CD4-positive, alpha-beta memory T cell (primary cell): ENCODE measurements at regions not wholly inside any gene's neighbourhood (a gene's known extent, or its start where the extent isn't known, plus 50 kb on each side); places are given as distances from the start of the nearest gene placed in this dataset.

Experiments used
- CTCF ChIA-PET: fragments of 350-600 bp; sonication (Branson Sonifier 250); formaldehyde crosslinking; loops from one replicate; lab custom pipeline; 2021; ENCODE audit warnings: inconsistent platforms; ENCODE audit not compliant: partially characterized antibody; lab: Charles Lee
- POLR2A ChIA-PET: fragments of 350-600 bp; sonication (Branson Sonifier 250); formaldehyde crosslinking; loops from one replicate; lab custom pipeline; 2021; ENCODE audit not compliant: partially characterized antibody; lab: Charles Lee
- DNase-seq, 5 donors: peaks; one replicate each; pipeline versions ENCODE4 v3.0.0 to v3.0.0-alpha.2; 2020 to 2022; ENCODE audit warnings: mixed read lengths in 1 of 5
- H3K27ac ChIP-seq: one replicate; pipeline ENCODE4 v1.7.0; 2013; ENCODE audit warnings: low read depth, low read length
- H3K27me3 ChIP-seq: 2 replicates; pipeline ENCODE4 v1.7.0; 2013; ENCODE audit warnings: mild to moderate bottlenecking, low read length, moderate library complexity; ENCODE audit not compliant: insufficient read depth
- H3K36me3 ChIP-seq: 2 replicates; pipeline ENCODE4 v1.7.0; 2013; ENCODE audit warnings: mild to moderate bottlenecking, low read length, moderate library complexity; ENCODE audit not compliant: insufficient read depth
- H3K4me1 ChIP-seq: 2 replicates; pipeline ENCODE4 v1.7.0; 2013; ENCODE audit warnings: mild to moderate bottlenecking, low read length, moderate library complexity; ENCODE audit not compliant: insufficient read depth
- H3K4me3 ChIP-seq, 2 donors: one replicate each; pipeline ENCODE4 v1.7.0; 2013; ENCODE audit warnings: low read length in 2 of 2, mild to moderate bottlenecking in 1 of 2
- H3K9me3 ChIP-seq, 2 donors: one replicate each; pipeline ENCODE4 v1.7.0; 2013; ENCODE audit warnings: low read length in 2 of 2, control low read depth in 1 of 2; ENCODE audit not compliant: control insufficient read depth in 1 of 2
- H3K27ac Mint-ChIP-seq, 7 donors: one replicate each; pipeline ENCODE4 v1.8.0; 2020 to 2021; ENCODE audit warnings: mixed read lengths in 7 of 7, mild to moderate bottlenecking in 6 of 7, inconsistent platforms in 3 of 7, moderate library complexity in 3 of 7
- H3K27me3 Mint-ChIP-seq, 2 donors: one replicate each; pipeline ENCODE4 v1.8.0; 2020 to 2021; ENCODE audit warnings: mixed read lengths in 2 of 2
- H3K36me3 Mint-ChIP-seq, 2 donors: one replicate each; pipeline ENCODE4 v1.8.0; 2020 to 2021; ENCODE audit warnings: mixed read lengths in 2 of 2, inconsistent platforms in 1 of 2, mild to moderate bottlenecking in 1 of 2
- H3K4me1 Mint-ChIP-seq, 4 donors: one replicate each; pipeline ENCODE4 v1.8.0; 2020 to 2021; ENCODE audit warnings: mixed read lengths in 4 of 4, mild to moderate bottlenecking in 1 of 4
- H3K4me3 Mint-ChIP-seq, 8 donors: one replicate each; pipeline ENCODE4 v1.8.0; 2020 to 2021; ENCODE audit warnings: mixed read lengths in 8 of 8, mild to moderate bottlenecking in 7 of 8, moderate library complexity in 6 of 8, inconsistent platforms in 3 of 8
- H3K9me3 Mint-ChIP-seq, 8 donors: one replicate each; pipeline ENCODE4 v1.8.0; 2020 to 2021; ENCODE audit warnings: mixed read lengths in 8 of 8, mild to moderate bottlenecking in 5 of 8, inconsistent platforms in 3 of 8, moderate library complexity in 1 of 8
- intact Hi-C: fragments of 100-400 bp; cut with micrococcal nuclease; formaldehyde crosslinking; loops from one replicate; pipeline ENCODE4 v1.15.1; 2023

GRCh38 chr2:789529-789928, 112.3 kb upstream of the TMEM18 start:
- H3K4me3 Mint-ChIP-seq = no peak overlapping the region
- Histone ChIP-seq H3K27me3 (no peaks in the 10 kb centered on the region), H3K27ac (no peak overlapping the region), H3K4me3 (no peak overlapping the region), H3K4me1 (no peaks in the 10 kb centered on the region), H3K36me3 (no peaks in the 10 kb centered on the region), H3K9me3 (no peaks in the 10 kb centered on the region)
- H3K36me3 Mint-ChIP-seq = no peaks in the 10 kb centered on the region
- DNase-seq = no peak
- POLR2A ChIA-PET = no interaction called here
- CTCF ChIA-PET = no interaction called here
- peak overlapping the region in 1 of 7 donors; percentile 62 for H3K27ac Mint-ChIP-seq
- no peaks in the 10 kb centered on the region for H3K4me1 Mint-ChIP-seq
- peaks cover 0 to 2% (median 0%) of the 10 kb centered on the region in 8 donors for H3K9me3 Mint-ChIP-seq
- peaks cover 0 to 5% of the 10 kb centered on the region in 2 donors for H3K27me3 Mint-ChIP-seq
- intact Hi-C loops = no loop called here

- peaks cover 0 to 2% (median 0%) of the 10 kb centered on the region in 8 donors for H3K9me3 Mint-ChIP-seq
- Histone ChIP-seq H3K36me3 (no peaks in the 10 kb centered on the region), H3K27ac (no peak overlapping the region), H3K27me3 (no peaks in the 10 kb centered on the region), H3K4me1 (no peaks in the 10 kb centered on the region), H3K9me3 (no peaks in the 10 kb centered on the region), H3K4me3 (no peak overlapping the region)
- H3K27ac Mint-ChIP-seq = peak overlapping the region in 1 of 7 donors; percentile 79
- no peak for DNase-seq
- H3K27me3 Mint-ChIP-seq = peaks cover 0 to 5% of the 10 kb centered on the region in 2 donors
- ChIA-PET POLR2A (no interaction called here), CTCF (no interaction called here)
- intact Hi-C loops = no loop called here
- H3K4me1 Mint-ChIP-seq = no peaks in the 10 kb centered on the region
- H3K36me3 Mint-ChIP-seq = no peaks in the 10 kb centered on the region
- no peak overlapping the region for H3K4me3 Mint-ChIP-seq
Observed at GRCh38 chr2:788227-789032, 111.2 kb upstream of the TMEM18 start.

GRCh38 chr2:784753-785152, 107.5 kb upstream of the TMEM18 start:
- ChIA-PET POLR2A (no interaction called here), CTCF (no interaction called here)
- H3K27ac ChIP-seq = no peak overlapping the region
- no peak overlapping the region for H3K4me3 Mint-ChIP-seq
- no peaks in the 10 kb centered on the region for H3K9me3 ChIP-seq
- intact Hi-C loops = no loop called here
- no peaks in the 10 kb centered on the region for H3K4me1 ChIP-seq
- H3K27ac Mint-ChIP-seq = no peak overlapping the region
- no peak for DNase-seq
- no peaks in the 10 kb centered on the region for H3K36me3 ChIP-seq
- H3K36me3 Mint-ChIP-seq = no peaks in the 10 kb centered on the region
- no peak overlapping the region for H3K4me3 ChIP-seq
- no peaks in the 10 kb centered on the region for H3K27me3 ChIP-seq
- H3K4me1 Mint-ChIP-seq = no peaks in the 10 kb centered on the region
- H3K9me3 Mint-ChIP-seq = peaks cover 0 to 1% (median 0%) of the 10 kb centered on the region in 8 donors
- H3K27me3 Mint-ChIP-seq = peaks cover 4 to 8% of the 10 kb centered on the region in 2 donors

- POLR2A ChIA-PET = no interaction called here
- CTCF ChIA-PET = no interaction called here
- H3K27ac ChIP-seq = no peak overlapping the region
Observed at GRCh38 chr2:780581-780980, 103.4 kb upstream of the TMEM18 start.

GRCh38 chr2:780002-780401, 102.8 kb upstream of the TMEM18 start:
- Histone ChIP-seq H3K36me3 (no peaks in the 10 kb centered on the region), H3K27ac (no peak overlapping the region), H3K4me1 (no peaks in the 10 kb centered on the region), H3K9me3 (no peaks in the 10 kb centered on the region), H3K27me3 (peaks cover 4% of the 10 kb centered on the region), H3K4me3 (no peak overlapping the region)
- ChIA-PET POLR2A (no interaction called here), CTCF (no interaction called here)
- H3K4me1 Mint-ChIP-seq = no peaks in the 10 kb centered on the region
- no peak overlapping the region for H3K27ac Mint-ChIP-seq
- no peak for DNase-seq
- no peak overlapping the region for H3K4me3 Mint-ChIP-seq
- peaks cover 3 to 11% of the 10 kb centered on the region in 2 donors for H3K27me3 Mint-ChIP-seq
- H3K9me3 Mint-ChIP-seq = no peaks in the 10 kb centered on the region
- no peaks in the 10 kb centered on the region for H3K36me3 Mint-ChIP-seq
- intact Hi-C loops = no loop called here

More at GRCh38 chr2:780581-780980, 103.4 kb upstream of the TMEM18 start:
- no peaks in the 10 kb centered on the region for H3K9me3 ChIP-seq
- Mint-ChIP-seq H3K4me3 (no peak overlapping the region), H3K27me3 (peaks cover 3 to 11% of the 10 kb centered on the region in 2 donors), H3K27ac (no peak overlapping the region), H3K4me1 (no peaks in the 10 kb centered on the region), H3K9me3 (no peaks in the 10 kb centered on the region), H3K36me3 (no peaks in the 10 kb centered on the region)
- H3K36me3 ChIP-seq = no peaks in the 10 kb centered on the region
- peaks cover 4% of the 10 kb centered on the region for H3K27me3 ChIP-seq
- no peaks in the 10 kb centered on the region for H3K4me1 ChIP-seq
- intact Hi-C loops = no loop called here
- no peak for DNase-seq
- no peak overlapping the region for H3K4me3 ChIP-seq

- intact Hi-C loops = no loop called here
- Histone ChIP-seq H3K27ac (no peak overlapping the region), H3K27me3 (peaks cover 4% of the 10 kb centered on the region), H3K4me1 (no peaks in the 10 kb centered on the region), H3K4me3 (no peak overlapping the region), H3K9me3 (no peaks in the 10 kb centered on the region), H3K36me3 (no peaks in the 10 kb centered on the region)
- Mint-ChIP-seq H3K27ac (no peak overlapping the region), H3K9me3 (no peaks in the 10 kb centered on the region), H3K36me3 (no peaks in the 10 kb centered on the region), H3K4me3 (no peak overlapping the region), H3K27me3 (peaks cover 9 to 15% of the 10 kb centered on the region in 2 donors), H3K4me1 (no peaks in the 10 kb centered on the region)
- ChIA-PET CTCF (no interaction called here), POLR2A (no interaction called here)
- no peak for DNase-seq
Observed at GRCh38 chr2:778731-779350, 101.6 kb upstream of the TMEM18 start.

- no peaks in the 10 kb centered on the region for H3K36me3 ChIP-seq
- no peaks in the 10 kb centered on the region for H3K4me1 ChIP-seq
- H3K27ac ChIP-seq = no peak overlapping the region
- no peak overlapping the region for H3K4me3 Mint-ChIP-seq
- no peak overlapping the region for H3K27ac Mint-ChIP-seq
- peaks cover 4% of the 10 kb centered on the region for H3K27me3 ChIP-seq
- no peaks in the 10 kb centered on the region for H3K36me3 Mint-ChIP-seq
- CTCF ChIA-PET = no interaction called here
- intact Hi-C loops = no loop called here
- no peak for DNase-seq
- H3K4me3 ChIP-seq = no peak overlapping the region
- H3K9me3 ChIP-seq = no peaks in the 10 kb centered on the region
- POLR2A ChIA-PET = no interaction called here
- peaks cover 9 to 15% of the 10 kb centered on the region in 2 donors for H3K27me3 Mint-ChIP-seq
- no peaks in the 10 kb centered on the region for H3K4me1 Mint-ChIP-seq
- H3K9me3 Mint-ChIP-seq = no peaks in the 10 kb centered on the region
Observed at GRCh38 chr2:777546-777945, 100.3 kb upstream of the TMEM18 start.
